ENCODE measurements at regions not wholly inside any gene's neighbourhood (a gene's known extent, or its start where the extent isn't known, plus 50 kb on each side); places are given as distances from the start of the nearest gene placed in this dataset.

- DNase-seq (ENCODE audit: insufficient read length, low spot score) (no peak), FAIRE-seq (no peak)
- TF ChIP-seq, protein P1, sequence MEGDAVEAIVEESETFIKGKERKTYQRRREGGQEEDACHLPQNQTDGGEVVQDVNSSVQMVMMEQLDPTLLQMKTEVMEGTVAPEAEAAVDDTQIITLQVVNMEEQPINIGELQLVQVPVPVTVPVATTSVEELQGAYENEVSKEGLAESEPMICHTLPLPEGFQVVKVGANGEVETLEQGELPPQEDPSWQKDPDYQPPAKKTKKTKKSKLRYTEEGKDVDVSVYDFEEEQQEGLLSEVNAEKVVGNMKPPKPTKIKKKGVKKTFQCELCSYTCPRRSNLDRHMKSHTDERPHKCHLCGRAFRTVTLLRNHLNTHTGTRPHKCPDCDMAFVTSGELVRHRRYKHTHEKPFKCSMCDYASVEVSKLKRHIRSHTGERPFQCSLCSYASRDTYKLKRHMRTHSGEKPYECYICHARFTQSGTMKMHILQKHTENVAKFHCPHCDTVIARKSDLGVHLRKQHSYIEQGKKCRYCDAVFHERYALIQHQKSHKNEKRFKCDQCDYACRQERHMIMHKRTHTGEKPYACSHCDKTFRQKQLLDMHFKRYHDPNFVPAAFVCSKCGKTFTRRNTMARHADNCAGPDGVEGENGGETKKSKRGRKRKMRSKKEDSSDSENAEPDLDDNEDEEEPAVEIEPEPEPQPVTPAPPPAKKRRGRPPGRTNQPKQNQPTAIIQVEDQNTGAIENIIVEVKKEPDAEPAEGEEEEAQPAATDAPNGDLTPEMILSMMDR (IDR thresholded peaks at IDR 0.05; ENCODE audit: insufficient read depth, missing control alignments), result no peak
Measured at GRCh38 chr6:74431873-74432580, 736.0 kb downstream of the CD109 start.

- DNase-seq (ENCODE audit: insufficient read length, low spot score) (no peak), FAIRE-seq (no peak)
- TF ChIP-seq, protein P1 (IDR thresholded peaks at IDR 0.05; ENCODE audit: insufficient read depth, missing control alignments), result no peak
Measured at GRCh38 chr6:74420221-74420620, 724.2 kb downstream of the CD109 start.

DNA sequence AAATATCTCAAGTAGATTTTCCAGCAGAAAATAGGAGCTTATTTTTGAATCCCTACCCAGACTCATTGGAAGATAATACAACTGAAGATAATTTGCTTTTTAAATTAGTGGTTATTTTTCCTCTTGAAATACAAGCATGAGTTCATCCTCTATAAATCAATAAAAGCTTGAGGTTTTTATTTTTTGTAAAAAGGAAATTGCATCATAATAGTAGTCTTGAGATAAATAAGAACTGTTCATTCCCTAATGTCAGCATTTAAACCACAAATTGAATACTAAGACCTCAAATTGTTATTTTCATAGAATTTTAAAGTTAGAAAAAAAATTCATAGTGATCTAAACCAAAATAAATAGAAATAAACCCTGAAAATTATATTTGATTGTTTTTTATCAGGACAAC lies 719.1 kb downstream of the CD109 start:
- TF ChIP-seq, protein P1 (IDR thresholded peaks at IDR 0.05; ENCODE audit: insufficient read depth, missing control alignments), result no peak
- FAIRE-seq (no peak), DNase-seq (ENCODE audit: insufficient read length, low spot score) (no peak)

DNA sequence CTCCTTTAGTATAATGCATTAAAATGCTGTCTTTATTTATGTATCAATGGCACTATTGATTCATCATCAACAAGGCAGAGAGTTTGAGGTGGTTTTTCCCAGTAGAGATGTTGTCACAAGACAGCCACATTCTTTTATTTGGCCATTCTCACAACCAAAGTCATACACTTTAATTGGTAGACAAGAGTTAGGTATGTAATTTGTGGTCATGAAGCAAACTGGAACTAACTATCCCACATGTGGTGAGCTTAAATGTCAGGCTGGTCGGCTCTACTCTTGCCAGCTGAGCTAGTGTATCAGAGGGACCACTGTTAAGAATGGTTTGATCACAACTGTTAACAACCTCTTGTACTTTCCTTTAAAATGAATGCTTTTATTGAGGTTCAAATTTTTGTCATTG lies 714.6 kb downstream of the CD109 start:
- no peak for DNase-seq (ENCODE audit: insufficient read length, low spot score)
- no peak for FAIRE-seq
- TF ChIP-seq, protein P1 (IDR thresholded peaks at IDR 0.05; ENCODE audit: insufficient read depth, missing control alignments), result no peak

DNA sequence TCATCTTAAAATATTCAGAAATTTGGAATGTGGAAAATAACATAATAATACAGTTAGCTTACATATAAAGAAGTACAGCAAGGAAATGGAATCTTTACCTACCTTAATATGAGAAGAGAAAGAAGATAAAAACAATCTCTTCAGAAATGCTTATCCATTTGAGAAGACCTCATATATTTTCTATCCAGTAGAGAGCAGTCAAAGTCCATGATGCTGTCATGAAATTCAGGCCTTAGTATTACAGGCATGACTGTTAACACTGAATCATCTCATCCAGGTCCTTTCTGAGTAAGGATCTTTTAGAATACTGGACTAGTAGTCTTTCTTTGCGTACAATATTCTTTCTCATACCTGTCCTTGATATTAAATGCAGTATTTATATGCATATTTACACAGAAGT lies 713.4 kb downstream of the CD109 start:
- DNase-seq (ENCODE audit: insufficient read length, low spot score) (no peak), FAIRE-seq (no peak)
- TF ChIP-seq, protein P1 (IDR thresholded peaks at IDR 0.05; ENCODE audit: insufficient read depth, missing control alignments), result peak; percentile 52

DNA sequence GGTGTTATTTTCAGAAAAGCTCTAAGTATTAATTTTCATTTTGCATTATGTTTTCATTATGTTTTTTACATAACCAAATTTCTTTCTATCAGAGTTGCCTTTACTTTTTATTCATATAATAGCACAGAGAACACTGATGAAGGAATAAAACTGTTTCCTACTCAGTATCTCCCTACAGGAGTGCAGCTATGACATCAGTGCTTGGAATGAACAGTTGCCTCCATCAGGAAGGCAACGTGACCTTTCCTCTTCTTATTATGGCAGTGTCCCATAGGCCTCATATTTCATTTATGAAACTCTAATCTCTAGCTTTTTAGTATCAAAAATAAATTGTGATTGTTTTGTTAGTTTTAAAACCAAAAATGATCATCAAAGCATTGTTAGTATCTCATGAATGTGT lies 712.8 kb downstream of the CD109 start:
- TF ChIP-seq, protein P1 (IDR thresholded peaks at IDR 0.05; ENCODE audit: insufficient read depth, missing control alignments), result no peak
- FAIRE-seq, result no peak

GRCh38 chr6:74404366-74404765 lies 708.4 kb downstream of the CD109 start:
- no peak for DNase-seq (ENCODE audit: insufficient read length, low spot score)
- FAIRE-seq, result no peak
- TF ChIP-seq, protein P1 (IDR thresholded peaks at IDR 0.05; ENCODE audit: insufficient read depth, missing control alignments), result no peak

More for the DNA sequence above, 712.8 kb downstream of the CD109 start:
- no peak for DNase-seq (ENCODE audit: insufficient read length, low spot score)

All from D721Med (cell line).